ENCODE measurements at regions not wholly inside any gene's neighbourhood (a gene's known extent, or its start where the extent isn't known, plus 50 kb on each side); places are given as distances from the start of the nearest gene placed in this dataset.

GRCh38 chr5:173435447-173435846 lies 107.2 kb upstream of the STC2 start:
- TF ChIP-seq CTCF (IDR thresholded peaks at IDR 0.05): no peak
- Mint-ChIP-seq H3K27ac (no peak overlapping the region), H3K36me3 (no peaks in the 10 kb centered on the region), H3K9me3 (peaks cover 0 to 6% (median 0%) of the 10 kb centered on the region in 7 donors), H3K27me3 (ENCODE audit: low read depth in 3 of 3) (peaks cover 4 to 26% (median 9%) of the 10 kb centered on the region in 3 donors), H3K4me3 (no peak overlapping the region), H3K4me1 (no peaks in the 10 kb centered on the region)
- H3K4me1 ChIP-seq (ENCODE audit: control insufficient read depth in 1 of 2, insufficient read depth in 2 of 2, low read length in 2 of 2): no peaks in the 10 kb centered on the region
- no peak overlapping the region for H3K27ac ChIP-seq (ENCODE audit: low read depth in 1 of 2, low read length in 2 of 2)
- H2AFZ ChIP-seq (ENCODE audit: insufficient read depth, low read depth, low read length, poor library complexity, severe bottlenecking): no peak overlapping the region
- no peaks in the 10 kb centered on the region for H4K20me1 ChIP-seq (ENCODE audit: insufficient read depth, low read length)
- DNase-seq: no peak
- H3K9me3 ChIP-seq (replicated peaks in 1 of 2; ENCODE audit: control insufficient read depth in 1 of 2, insufficient read depth in 1 of 2, low read length in 2 of 2): no peaks in the 10 kb centered on the region
- 59% methylated on average over 15 of the region's 15 CpGs for WGBS (ENCODE audit: insufficient coverage)
- no peak overlapping the region for H3K4me2 ChIP-seq (replicated peaks; ENCODE audit: extremely low read depth, low read length, poor library complexity, severe bottlenecking)
- H3K27me3 ChIP-seq (ENCODE audit: control insufficient read depth in 2 of 2, insufficient read depth in 2 of 2, low read length in 2 of 2): peaks cover 0 to 2% of the 10 kb centered on the region in 2 donors
- H3K79me2 ChIP-seq (ENCODE audit: insufficient read depth, low read length): no peaks in the 10 kb centered on the region
- H3K36me3 ChIP-seq (replicated peaks in 1 of 2; ENCODE audit: control insufficient read depth in 1 of 2, insufficient read depth in 2 of 2, low read length in 2 of 2): no peaks in the 10 kb centered on the region
- intact Hi-C loops (cut with micrococcal nuclease): no loop called here
- H3K9ac ChIP-seq (ENCODE audit: insufficient read depth, low read length, poor library complexity, severe bottlenecking): no peak overlapping the region
- no peak overlapping the region for H3K4me3 ChIP-seq (replicated peaks in 1 of 3; ENCODE audit: low read depth in 2 of 3, low read length in 3 of 3)

- H3K4me3 ChIP-seq (replicated peaks in 1 of 3; ENCODE audit: low read depth in 2 of 3, low read length in 3 of 3): no peak overlapping the region
- no peaks in the 10 kb centered on the region for H3K9me3 ChIP-seq (replicated peaks in 1 of 2; ENCODE audit: control insufficient read depth in 1 of 2, insufficient read depth in 1 of 2, low read length in 2 of 2)
- H3K36me3 Mint-ChIP-seq: no peaks in the 10 kb centered on the region
- 100% methylated on average over 1 of the region's 5 CpGs for WGBS (ENCODE audit: insufficient coverage)
- no peaks in the 10 kb centered on the region for H3K4me1 Mint-ChIP-seq
- H3K27ac ChIP-seq (ENCODE audit: low read depth in 1 of 2, low read length in 2 of 2): no peak overlapping the region
- H3K9ac ChIP-seq (ENCODE audit: insufficient read depth, low read length, poor library complexity, severe bottlenecking): no peak overlapping the region
- intact Hi-C loops (cut with micrococcal nuclease): no loop called here
- H3K4me2 ChIP-seq (replicated peaks; ENCODE audit: extremely low read depth, low read length, poor library complexity, severe bottlenecking): no peak overlapping the region
- no peak overlapping the region for H3K27ac Mint-ChIP-seq
- TF ChIP-seq CTCF (IDR thresholded peaks at IDR 0.05): no peak
- H3K9me3 Mint-ChIP-seq: peaks cover 0 to 6% (median 0%) of the 10 kb centered on the region in 7 donors
- no peak overlapping the region for H3K4me3 Mint-ChIP-seq
- no peaks in the 10 kb centered on the region for H3K36me3 ChIP-seq (replicated peaks in 1 of 2; ENCODE audit: control insufficient read depth in 1 of 2, insufficient read depth in 2 of 2, low read length in 2 of 2)
- no peak for DNase-seq
- no peaks in the 10 kb centered on the region for H3K4me1 ChIP-seq (ENCODE audit: control insufficient read depth in 1 of 2, insufficient read depth in 2 of 2, low read length in 2 of 2)
- H3K27me3 ChIP-seq (ENCODE audit: control insufficient read depth in 2 of 2, insufficient read depth in 2 of 2, low read length in 2 of 2): peaks cover 0 to 6% of the 10 kb centered on the region in 2 donors
- peaks cover 5 to 26% (median 8%) of the 10 kb centered on the region in 3 donors for H3K27me3 Mint-ChIP-seq (ENCODE audit: low read depth in 3 of 3)
- H4K20me1 ChIP-seq (ENCODE audit: insufficient read depth, low read length): no peaks in the 10 kb centered on the region
- H3K79me2 ChIP-seq (ENCODE audit: insufficient read depth, low read length): no peaks in the 10 kb centered on the region
- H2AFZ ChIP-seq (ENCODE audit: insufficient read depth, low read depth, low read length, poor library complexity, severe bottlenecking): no peak overlapping the region
Measured at GRCh38 chr5:173434270-173434669, 106.1 kb upstream of the STC2 start.
